ENCODE measurements at regions not wholly inside any gene's neighbourhood (a gene's known extent, or its start where the extent isn't known, plus 50 kb on each side); places are given as distances from the start of the nearest gene placed in this dataset.

- no peaks in the 10 kb centered on the region for H3K9me3 ChIP-seq (ENCODE audit: control insufficient read depth, insufficient read depth, low read depth, low read length)
- CTCF ChIA-PET: no interaction called here
- no peak overlapping the region for H3K27ac ChIP-seq (ENCODE audit: extremely low read depth, low read depth, low read length)
- no peaks in the 10 kb centered on the region for H3K36me3 ChIP-seq (ENCODE audit: control insufficient read depth in 2 of 2, insufficient read depth in 1 of 2, low read length in 2 of 2)
- POLR2A ChIA-PET: no interaction called here
- no peak overlapping the region for H3K4me3 ChIP-seq (ENCODE audit: low read depth, low read length)
- no peak for TF ChIP-seq ZBTB10 (tag by site-specific recombination; IDR thresholded peaks at IDR 0.05)
- TF ChIP-seq ZEB2 (tag by site-specific recombination; IDR thresholded peaks at IDR 0.05): no peak
- no peak for TF ChIP-seq ZSCAN18 (tag by site-specific recombination; IDR thresholded peaks at IDR 0.05)
- no peak for TF ChIP-seq ZFP37 (tag by site-specific recombination; IDR thresholded peaks at IDR 0.05)
- no peak for TF ChIP-seq BCL11A (tag by site-specific recombination; IDR thresholded peaks at IDR 0.05; ENCODE audit: low read depth)
- no peak for TF ChIP-seq ZNF394 (tag by site-specific recombination; IDR thresholded peaks at IDR 0.05; ENCODE audit: borderline replicate concordance)
- TF ChIP-seq ZNF76 (tag by site-specific recombination; IDR thresholded peaks at IDR 0.05; ENCODE audit: borderline replicate concordance, low read depth): no peak
- no peak for TF ChIP-seq REPIN1 (tag by site-specific recombination; IDR thresholded peaks at IDR 0.05; ENCODE audit: low read depth)
- TF ChIP-seq ZNF398 (tag by site-specific recombination; IDR thresholded peaks at IDR 0.05): no peak
- TF ChIP-seq ZNF624 (tag by site-specific recombination; IDR thresholded peaks at IDR 0.05): no peak
- TF ChIP-seq KLF7 (tag by site-specific recombination; IDR thresholded peaks at IDR 0.05; ENCODE audit: borderline replicate concordance): no peak
- no peak for TF ChIP-seq ZBTB21 (tag by site-specific recombination; IDR thresholded peaks at IDR 0.05)
- TF ChIP-seq ZNF658 (tag by site-specific recombination; IDR thresholded peaks at IDR 0.05): no peak
- TF ChIP-seq PRDM2 (tag by site-specific recombination; IDR thresholded peaks at IDR 0.05; ENCODE audit: borderline replicate concordance): no peak
- no peak for TF ChIP-seq ZBTB1 (tag by site-specific recombination; IDR thresholded peaks at IDR 0.05)
- H3K4me1 ChIP-seq (ENCODE audit: control insufficient read depth, insufficient read depth, low read length): no peaks in the 10 kb centered on the region
Measured at GRCh38 chr14:82224610-82225009, 691.0 kb upstream of the SEL1L start.
